PC-3 (cell line): ENCODE measurements at regions not wholly inside any gene's neighbourhood (a gene's known extent, or its start where the extent isn't known, plus 50 kb on each side); places are given as distances from the start of the nearest gene placed in this dataset.

Source experiments
- EZH2 ChIP-seq: fragments of 300-600 bp; sonication (generic); IDR thresholded peaks from one replicate; pipeline ENCODE4 v1.6.1; 2017; ENCODE audit warnings: antibody characterized with exemption, mild to moderate bottlenecking, low read length; ENCODE audit not compliant: unreplicated experiment
- TF ChIP-seq, protein P1 (sequence below): fragments of 300-600 bp; sonication (generic); conservative IDR thresholded peaks from 2 replicates; pipeline ENCODE4 v1.5.1; 2017; ENCODE audit warnings: antibody characterized with exemption, low read depth, mild to moderate bottlenecking, low read length

- TF ChIP-seq, protein P1, sequence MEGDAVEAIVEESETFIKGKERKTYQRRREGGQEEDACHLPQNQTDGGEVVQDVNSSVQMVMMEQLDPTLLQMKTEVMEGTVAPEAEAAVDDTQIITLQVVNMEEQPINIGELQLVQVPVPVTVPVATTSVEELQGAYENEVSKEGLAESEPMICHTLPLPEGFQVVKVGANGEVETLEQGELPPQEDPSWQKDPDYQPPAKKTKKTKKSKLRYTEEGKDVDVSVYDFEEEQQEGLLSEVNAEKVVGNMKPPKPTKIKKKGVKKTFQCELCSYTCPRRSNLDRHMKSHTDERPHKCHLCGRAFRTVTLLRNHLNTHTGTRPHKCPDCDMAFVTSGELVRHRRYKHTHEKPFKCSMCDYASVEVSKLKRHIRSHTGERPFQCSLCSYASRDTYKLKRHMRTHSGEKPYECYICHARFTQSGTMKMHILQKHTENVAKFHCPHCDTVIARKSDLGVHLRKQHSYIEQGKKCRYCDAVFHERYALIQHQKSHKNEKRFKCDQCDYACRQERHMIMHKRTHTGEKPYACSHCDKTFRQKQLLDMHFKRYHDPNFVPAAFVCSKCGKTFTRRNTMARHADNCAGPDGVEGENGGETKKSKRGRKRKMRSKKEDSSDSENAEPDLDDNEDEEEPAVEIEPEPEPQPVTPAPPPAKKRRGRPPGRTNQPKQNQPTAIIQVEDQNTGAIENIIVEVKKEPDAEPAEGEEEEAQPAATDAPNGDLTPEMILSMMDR, result no peak
- TF ChIP-seq EZH2, result no peak
Measured at GRCh38 chr14:82549306-82549990, 1015.8 kb upstream of the SEL1L start.
